ENCODE measurements at regions not wholly inside any gene's neighbourhood (a gene's known extent, or its start where the extent isn't known, plus 50 kb on each side); places are given as distances from the start of the nearest gene placed in this dataset.

GRCh38 chr3:193754719-193755118 is 161.7 kb downstream of the OPA1 start:
- DNase-seq (ENCODE audit: low read depth in 2 of 2) = no peak

- DNase-seq (ENCODE audit: low read depth in 2 of 2) = no peak
These were observed 163.5 kb downstream of the OPA1 start for GRCh38 chr3:193756536-193756935.

DNA sequence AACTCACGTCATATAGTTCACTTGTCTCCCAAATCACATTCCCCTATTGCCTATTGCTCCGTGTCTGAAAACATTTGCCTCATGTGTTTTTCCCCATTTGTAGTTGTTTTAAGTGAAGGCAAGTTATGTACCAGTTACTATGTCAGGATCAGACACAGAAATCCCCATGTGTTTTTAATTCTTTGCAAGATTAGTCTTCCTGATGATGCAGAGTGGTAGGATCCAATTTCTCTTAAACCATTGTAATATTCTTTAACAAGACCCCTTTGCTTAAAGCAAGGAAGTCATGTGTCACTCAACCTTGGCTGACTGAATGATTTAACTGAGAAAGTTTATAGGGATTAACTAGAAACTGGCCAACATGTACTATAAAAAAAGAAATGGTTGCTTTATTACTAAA is 164.4 kb downstream of the OPA1 start:
- no peak for DNase-seq (ENCODE audit: low read depth in 2 of 2)

- DNase-seq (ENCODE audit: low read depth in 2 of 2) = no peak
These were observed 169.0 kb downstream of the OPA1 start for GRCh38 chr3:193761969-193762368.

DNA sequence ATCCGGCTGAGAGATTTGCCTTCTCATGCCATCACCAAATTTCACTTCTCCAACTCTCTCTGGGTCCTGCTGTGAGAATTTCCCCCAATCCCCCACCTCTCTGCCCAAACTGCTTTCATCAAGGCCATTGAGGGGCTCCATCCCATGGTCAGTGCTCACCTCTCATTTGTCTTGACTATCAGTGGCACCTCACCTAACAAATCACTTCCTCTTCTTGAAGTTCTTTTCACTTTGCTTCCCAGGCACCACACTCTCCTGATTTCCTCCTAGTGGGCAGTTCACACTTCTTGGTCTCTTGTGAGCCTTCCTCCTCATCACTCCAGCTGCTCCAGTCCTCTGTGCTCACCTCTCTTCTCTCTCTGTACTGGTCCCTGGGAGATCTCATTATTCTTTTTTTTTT is 169.6 kb downstream of the OPA1 start:
- DNase-seq (ENCODE audit: low read depth in 2 of 2) = no peak

DNA sequence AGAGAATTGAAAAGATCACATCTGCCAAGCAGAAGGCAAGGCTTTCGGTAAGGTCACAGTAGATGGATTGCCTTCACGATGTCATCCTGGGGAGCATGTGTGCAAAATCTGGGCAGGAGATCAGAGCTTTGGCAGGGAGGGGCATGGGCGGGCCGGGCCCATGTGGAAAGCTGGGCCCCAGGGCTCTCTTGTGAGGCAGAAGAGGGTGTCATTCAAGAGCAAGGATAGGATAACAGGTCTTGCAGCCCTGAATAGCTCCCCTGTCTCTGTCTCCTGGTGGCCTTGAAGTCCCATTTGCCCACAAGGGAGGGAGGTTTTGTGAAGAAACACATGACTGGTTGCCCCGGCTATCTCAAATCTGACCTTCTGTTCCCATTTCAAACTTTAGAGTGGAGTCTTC is 172.0 kb downstream of the OPA1 start:
- DNase-seq (ENCODE audit: low read depth in 2 of 2) = no peak

- no peak for DNase-seq (ENCODE audit: low read depth in 2 of 2)
These were observed 174.5 kb downstream of the OPA1 start for GRCh38 chr3:193767353-193768069.

GRCh38 chr3:193768070-193768394 is 175.0 kb downstream of the OPA1 start:
- no peak for DNase-seq (ENCODE audit: low read depth in 2 of 2)

DNA sequence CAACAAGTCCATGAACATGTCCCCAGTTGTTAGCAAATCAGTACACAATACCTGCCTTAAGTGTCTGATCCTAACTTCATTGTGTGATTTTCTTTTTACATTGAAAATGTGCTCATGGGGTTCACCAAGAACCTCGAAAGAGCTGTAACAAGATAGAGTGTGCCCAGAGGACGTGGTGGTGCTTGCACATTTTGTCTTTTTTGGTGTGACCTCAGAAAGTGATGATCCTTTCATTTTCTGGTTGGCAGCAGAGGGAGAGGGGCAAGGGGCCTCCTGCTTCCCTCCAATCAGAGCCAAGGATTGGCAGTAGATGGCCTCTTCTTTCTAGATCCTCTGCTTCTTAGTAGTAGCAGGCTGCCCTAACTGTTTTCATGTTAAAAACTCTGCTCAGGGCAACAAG is 176.4 kb downstream of the OPA1 start:
- no peak for DNase-seq (ENCODE audit: low read depth in 2 of 2)

GRCh38 chr3:193771011-193771652 is 178.1 kb downstream of the OPA1 start:
- DNase-seq (ENCODE audit: low read depth in 2 of 2) = no peak

DNA sequence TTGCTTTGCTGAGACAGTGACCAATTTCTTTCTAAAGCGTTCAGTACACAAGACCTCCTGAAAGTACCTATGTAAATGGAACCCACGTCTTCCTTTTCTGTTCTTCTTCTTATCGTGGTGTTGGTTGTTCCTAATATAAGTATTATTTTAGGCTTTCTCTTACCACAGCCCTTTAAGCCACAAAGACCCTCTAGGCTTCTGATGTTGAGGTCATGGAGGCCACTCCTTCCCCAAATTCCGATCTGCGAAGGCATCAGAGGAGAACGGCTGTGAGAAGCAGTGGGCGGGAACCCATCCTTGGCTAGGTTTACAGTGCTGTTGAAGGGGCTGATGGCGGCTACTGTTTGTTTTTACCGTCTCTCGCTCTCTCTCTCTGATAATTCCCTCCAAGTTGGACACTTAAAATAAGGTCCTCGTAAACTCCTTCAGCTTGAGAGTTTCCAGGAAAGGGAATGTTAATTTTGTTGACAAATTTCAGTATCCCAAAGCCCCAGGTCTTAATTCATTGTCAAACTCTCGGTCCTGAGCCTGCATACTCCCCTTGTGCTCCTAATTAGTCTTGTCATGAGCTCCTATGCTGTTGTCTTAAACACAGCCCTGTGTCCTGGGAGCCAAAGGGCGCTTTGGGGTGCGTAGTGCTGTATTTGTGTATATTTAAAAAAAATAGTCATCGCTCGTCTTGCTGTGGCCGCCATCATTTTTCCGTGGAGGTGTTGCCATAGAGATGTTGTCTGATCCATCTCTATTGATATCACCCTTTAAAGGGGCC is 178.8 kb downstream of the OPA1 start:
- DNase-seq (ENCODE audit: low read depth in 2 of 2) = no peak

- no peak for DNase-seq (ENCODE audit: low read depth in 2 of 2)
These were observed 179.4 kb downstream of the OPA1 start for GRCh38 chr3:193772422-193772763.

- DNase-seq (ENCODE audit: low read depth in 2 of 2) = no peak
These were observed 180.5 kb downstream of the OPA1 start for GRCh38 chr3:193773266-193774220.

DNA sequence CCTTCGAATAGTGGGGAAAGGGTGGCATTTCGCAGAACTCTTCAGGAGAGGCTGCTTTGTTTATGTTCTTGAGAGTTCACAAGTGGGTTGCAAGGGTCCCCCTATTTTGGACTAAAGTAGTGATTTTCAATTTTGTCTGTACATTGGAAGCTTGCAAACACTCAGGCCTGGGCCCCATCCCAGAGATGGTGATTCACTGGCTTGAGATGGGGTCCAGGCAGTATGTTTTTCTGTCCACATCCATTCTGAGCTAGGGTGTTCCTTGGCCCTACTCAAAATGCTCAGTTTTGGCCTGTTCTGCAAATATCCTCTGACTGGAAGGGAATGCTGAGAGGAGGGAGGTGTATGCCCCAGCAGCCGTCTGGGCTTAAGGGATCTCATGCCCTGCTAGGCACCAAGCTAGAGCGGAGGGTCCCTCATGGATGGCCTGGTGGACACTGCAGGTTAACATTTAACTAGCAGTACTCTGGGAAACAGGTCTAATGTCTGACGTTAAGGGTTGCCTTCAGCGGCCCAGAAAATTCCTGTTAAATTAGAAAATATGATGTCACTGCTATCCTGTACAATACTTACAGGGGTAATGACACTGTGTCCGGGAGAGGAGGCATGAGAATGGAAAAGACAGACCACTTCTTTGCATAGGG is 181.4 kb downstream of the OPA1 start:
- no peak for DNase-seq (ENCODE audit: low read depth in 2 of 2)

DNA sequence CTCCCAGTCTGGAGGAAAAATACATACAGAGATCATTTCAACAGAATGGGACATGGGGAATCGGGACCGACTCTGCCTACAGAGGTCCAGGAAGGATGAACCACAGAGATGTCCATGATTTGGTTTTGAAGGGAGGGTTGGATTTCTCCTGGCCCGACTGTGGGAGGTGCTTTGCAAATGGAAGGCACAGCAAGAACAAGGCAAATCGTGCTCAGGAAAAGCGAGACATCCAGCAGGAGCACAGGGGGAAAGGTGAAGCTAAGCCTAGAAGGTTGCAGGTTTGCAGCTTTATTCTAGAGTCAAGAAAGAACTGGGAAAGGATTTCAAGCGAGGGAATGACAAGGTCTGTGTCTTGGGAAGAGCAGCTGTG is 181.9 kb downstream of the OPA1 start:
- DNase-seq (ENCODE audit: low read depth in 2 of 2) = no peak

DNA sequence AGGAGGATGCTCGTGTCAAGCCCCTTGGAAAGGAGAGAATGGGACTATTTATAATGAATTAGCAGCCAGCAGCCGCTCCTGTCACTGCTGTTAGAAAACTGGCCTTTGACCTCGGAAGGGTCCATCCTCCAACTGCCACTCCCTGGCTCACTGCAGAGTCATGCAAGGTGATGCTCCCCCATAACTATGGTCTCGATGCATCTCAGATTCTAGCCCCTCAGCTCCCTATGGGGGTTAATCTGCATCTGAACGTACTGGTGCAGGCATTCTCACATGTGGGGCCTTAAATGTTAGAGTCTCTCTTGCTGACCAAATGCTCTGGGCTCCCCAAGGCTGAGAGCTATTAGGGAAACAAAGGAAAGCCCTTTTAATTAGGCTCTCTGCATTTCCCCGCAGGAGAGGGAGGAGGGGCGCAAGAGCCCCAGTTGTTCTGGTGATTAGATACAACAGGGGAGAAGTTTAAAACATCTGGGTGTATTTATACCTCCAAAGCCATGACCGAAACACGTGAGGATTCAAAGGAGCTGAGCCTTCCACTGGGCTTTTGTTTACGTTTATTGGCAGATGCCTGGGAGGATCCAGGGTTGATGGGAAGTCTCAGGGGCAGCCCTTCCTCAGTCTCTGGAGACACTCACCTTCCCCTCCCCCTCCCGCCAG is 182.5 kb downstream of the OPA1 start:
- DNase-seq (ENCODE audit: low read depth in 2 of 2) = no peak

- DNase-seq (ENCODE audit: low read depth in 2 of 2) = no peak
These were observed 183.8 kb downstream of the OPA1 start for GRCh38 chr3:193776626-193777358.

DNA sequence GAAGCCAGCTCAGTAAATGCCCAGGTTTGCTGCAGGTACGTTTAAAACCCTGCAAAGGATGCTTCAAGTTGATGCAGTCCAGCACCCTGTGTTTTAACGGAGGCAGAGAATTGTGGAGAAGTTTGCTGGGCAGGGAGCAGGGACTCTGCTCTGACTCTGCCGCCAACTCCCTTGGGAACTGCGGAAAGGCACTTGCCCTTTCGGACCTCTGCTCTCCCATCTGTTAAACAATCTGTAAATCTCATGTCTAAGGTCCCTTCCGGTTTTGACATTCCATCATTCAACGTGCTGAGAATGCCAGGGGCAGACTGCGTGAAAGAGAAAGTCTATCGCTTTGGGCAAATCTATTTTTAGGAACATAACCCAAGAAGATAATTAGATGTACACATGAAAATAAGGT is 184.5 kb downstream of the OPA1 start:
- DNase-seq (ENCODE audit: low read depth in 2 of 2) = no peak

DNA sequence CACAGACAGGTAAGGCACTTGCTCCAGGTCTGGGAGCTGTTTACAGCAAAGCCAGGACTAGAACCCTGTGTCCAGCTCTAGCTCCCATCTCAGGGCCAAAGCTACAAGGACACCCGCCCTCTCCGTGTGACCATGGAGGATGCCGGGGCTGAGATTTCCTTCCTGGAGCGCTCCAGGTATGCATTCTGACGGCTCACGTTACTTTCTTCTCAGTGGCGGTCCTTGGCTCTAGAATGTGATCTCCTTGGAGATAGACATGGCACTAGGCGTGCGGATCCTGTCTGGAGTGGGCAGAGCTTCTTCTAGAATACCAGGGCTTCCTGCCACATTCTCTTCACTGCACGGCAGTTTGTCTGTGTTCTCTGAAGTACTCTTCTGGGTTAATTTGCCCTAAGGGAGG is 185.7 kb downstream of the OPA1 start:
- no peak for DNase-seq (ENCODE audit: low read depth in 2 of 2)

- DNase-seq (ENCODE audit: low read depth in 2 of 2) = no peak
These were observed 186.9 kb downstream of the OPA1 start for GRCh38 chr3:193779933-193780332.

Measured in stimulated activated CD8-positive, alpha-beta memory T cell treated with anti-CD3 and anti-CD28 coated beads, Interleukin-15, amount 100 ng/mL, for 48 hours (primary cell).